Activated naive CD4-positive, alpha-beta T cell (primary cell): ENCODE measurements at regions not wholly inside any gene's neighbourhood (a gene's known extent, or its start where the extent isn't known, plus 50 kb on each side); places are given as distances from the start of the nearest gene placed in this dataset.

Source experiments
- DNase-seq, 4 experiments: peaks; one replicate each; lab custom pipeline; 2025; lab: John Stamatoyannopoulos, UW

- no peak for DNase-seq
Observed at GRCh38 chr2:121860758-121861227, 105.3 kb downstream of the TSN start.

- no peak for DNase-seq
Observed at GRCh38 chr2:121862286-121862685, 106.8 kb downstream of the TSN start.

GRCh38 chr2:121865914-121866313 is 110.5 kb downstream of the TSN start:
- no peak for DNase-seq

GRCh38 chr2:121866789-121867188 is 111.3 kb downstream of the TSN start:
- no peak for DNase-seq

GRCh38 chr2:121868652-121869051 is 113.2 kb downstream of the TSN start:
- no peak for DNase-seq

GRCh38 chr2:121869363-121869762 is 113.9 kb downstream of the TSN start:
- no peak for DNase-seq

- DNase-seq, result no peak
Observed at GRCh38 chr2:121869873-121870272, 114.4 kb downstream of the TSN start.

- no peak for DNase-seq
Observed at GRCh38 chr2:121872651-121873050, 117.2 kb downstream of the TSN start.

GRCh38 chr2:121873864-121874263 is 118.4 kb downstream of the TSN start:
- DNase-seq, result no peak

GRCh38 chr2:121875585-121876185 is 120.2 kb downstream of the TSN start:
- no peak for DNase-seq

- no peak for DNase-seq
Observed at GRCh38 chr2:121877366-121877765, 121.9 kb downstream of the TSN start.

- no peak for DNase-seq
Observed at GRCh38 chr2:121880283-121880682, 124.8 kb downstream of the TSN start.

- no peak for DNase-seq
Observed at GRCh38 chr2:121881038-121881437, 125.6 kb downstream of the TSN start.

GRCh38 chr2:121881950-121882349 is 126.5 kb downstream of the TSN start:
- DNase-seq, result no peak

GRCh38 chr2:121884078-121884477 is 128.6 kb downstream of the TSN start:
- no peak for DNase-seq

- no peak for DNase-seq
Observed at GRCh38 chr2:121884511-121884921, 129.1 kb downstream of the TSN start.

- DNase-seq, result no peak
Observed at GRCh38 chr2:121886059-121886458, 130.6 kb downstream of the TSN start.

- no peak for DNase-seq
Observed at GRCh38 chr2:121887513-121888188, 132.2 kb downstream of the TSN start.

GRCh38 chr2:121888189-121888557 is 132.7 kb downstream of the TSN start:
- DNase-seq, result no peak

GRCh38 chr2:121890041-121890440 is 134.6 kb downstream of the TSN start:
- no peak for DNase-seq

- no peak for DNase-seq
Observed at GRCh38 chr2:121895723-121896571, 140.5 kb downstream of the TSN start.

- no peak for DNase-seq
Observed at GRCh38 chr2:121897335-121897970, 142.0 kb downstream of the TSN start.
